ENCODE measurements at regions not wholly inside any gene's neighbourhood (a gene's known extent, or its start where the extent isn't known, plus 50 kb on each side); places are given as distances from the start of the nearest gene placed in this dataset.

- Histone ChIP-seq H4K20me1 (ENCODE audit: control insufficient read depth, insufficient read depth, low read depth, low read length) (no peaks in the 10 kb centered on the region), H3K9me2 (replicated peaks; ENCODE audit: control insufficient read depth, low read length) (no peaks in the 10 kb centered on the region), H3K79me2 (ENCODE audit: control insufficient read depth, low read length) (no peaks in the 10 kb centered on the region), H3K4me3 (ENCODE audit: low read length) (no peak overlapping the region), H3F3A (ENCODE audit: control insufficient read depth, insufficient read depth) (no peaks in the 10 kb centered on the region), H3K4me1 (ENCODE audit: control insufficient read depth, low read length) (peaks cover 8% of the 10 kb centered on the region), H3K27ac (ENCODE audit: low read depth, low read length) (no peak overlapping the region), H3K4me2 (ENCODE audit: low read length) (peak overlapping the region; percentile 21; the same call in 1 of the 2 replicates), H3K27me3 (ENCODE audit: control insufficient read depth, low read length) (no peaks in the 10 kb centered on the region), H3K9me3 (ENCODE audit: control insufficient read depth, insufficient read depth, low read length) (no peaks in the 10 kb centered on the region), H3K36me3 (ENCODE audit: control insufficient read depth, low read length) (no peaks in the 10 kb centered on the region)
- TF ChIP-seq EZH2phosphoT487 (IDR thresholded peaks at IDR 0.05; ENCODE audit: borderline replicate concordance, low read length) (no peak), CTCF (IDR thresholded peaks at IDR 0.05; ENCODE audit: low read depth, low read length, poor library complexity, severe bottlenecking) (no peak)
These were observed 295.4 kb upstream of the CRIM1 start for GRCh38 chr2:36060133-36060532.

GRCh38 chr2:36059691-36060090, 295.9 kb upstream of the CRIM1 start:
- Histone ChIP-seq H3K9me3 (ENCODE audit: control insufficient read depth, insufficient read depth, low read length) (no peaks in the 10 kb centered on the region), H3K36me3 (ENCODE audit: control insufficient read depth, low read length) (no peaks in the 10 kb centered on the region), H3K79me2 (ENCODE audit: control insufficient read depth, low read length) (no peaks in the 10 kb centered on the region), H3K4me2 (ENCODE audit: low read length) (peak overlapping the region; percentile 21; the same call in 1 of the 2 replicates), H3K9me2 (replicated peaks; ENCODE audit: control insufficient read depth, low read length) (no peaks in the 10 kb centered on the region), H3K4me3 (ENCODE audit: low read length) (no peak overlapping the region), H3K27ac (ENCODE audit: low read depth, low read length) (no peak overlapping the region), H3K4me1 (ENCODE audit: control insufficient read depth, low read length) (peaks cover 8% of the 10 kb centered on the region), H4K20me1 (ENCODE audit: control insufficient read depth, insufficient read depth, low read depth, low read length) (no peaks in the 10 kb centered on the region), H3K27me3 (ENCODE audit: control insufficient read depth, low read length) (no peaks in the 10 kb centered on the region), H3F3A (ENCODE audit: control insufficient read depth, insufficient read depth) (no peaks in the 10 kb centered on the region)
- TF ChIP-seq CTCF (IDR thresholded peaks at IDR 0.05; ENCODE audit: low read depth, low read length, poor library complexity, severe bottlenecking) (no peak), EZH2phosphoT487 (IDR thresholded peaks at IDR 0.05; ENCODE audit: borderline replicate concordance, low read length) (no peak)

- Histone ChIP-seq H4K20me1 (ENCODE audit: control insufficient read depth, insufficient read depth, low read depth, low read length) (no peaks in the 10 kb centered on the region), H3K79me2 (ENCODE audit: control insufficient read depth, low read length) (no peaks in the 10 kb centered on the region), H3F3A (ENCODE audit: control insufficient read depth, insufficient read depth) (no peaks in the 10 kb centered on the region), H3K27me3 (ENCODE audit: control insufficient read depth, low read length) (no peaks in the 10 kb centered on the region), H3K4me2 (ENCODE audit: low read length) (no peak overlapping the region), H3K9me3 (ENCODE audit: control insufficient read depth, insufficient read depth, low read length) (no peaks in the 10 kb centered on the region), H3K4me3 (ENCODE audit: low read length) (no peak overlapping the region), H3K4me1 (ENCODE audit: control insufficient read depth, low read length) (peaks cover 8% of the 10 kb centered on the region), H3K36me3 (ENCODE audit: control insufficient read depth, low read length) (no peaks in the 10 kb centered on the region), H3K9me2 (replicated peaks; ENCODE audit: control insufficient read depth, low read length) (no peaks in the 10 kb centered on the region), H3K27ac (ENCODE audit: low read depth, low read length) (no peak overlapping the region)
- TF ChIP-seq CTCF (IDR thresholded peaks at IDR 0.05; ENCODE audit: low read depth, low read length, poor library complexity, severe bottlenecking) = no peak
- TF ChIP-seq EZH2phosphoT487 (IDR thresholded peaks at IDR 0.05; ENCODE audit: borderline replicate concordance, low read length) = no peak
These were observed 296.6 kb upstream of the CRIM1 start for GRCh38 chr2:36058953-36059352.

GRCh38 chr2:36058076-36058475, 297.5 kb upstream of the CRIM1 start:
- no peaks in the 10 kb centered on the region for H3K79me2 ChIP-seq (ENCODE audit: control insufficient read depth, low read length)
- H3K4me2 ChIP-seq (ENCODE audit: low read length) = no peak overlapping the region
- TF ChIP-seq EZH2phosphoT487 (IDR thresholded peaks at IDR 0.05; ENCODE audit: borderline replicate concordance, low read length) = no peak
- no peak for TF ChIP-seq CTCF (IDR thresholded peaks at IDR 0.05; ENCODE audit: low read depth, low read length, poor library complexity, severe bottlenecking)
- H3K9me3 ChIP-seq (ENCODE audit: control insufficient read depth, insufficient read depth, low read length) = no peaks in the 10 kb centered on the region
- peaks cover 8% of the 10 kb centered on the region for H3K4me1 ChIP-seq (ENCODE audit: control insufficient read depth, low read length)
- no peaks in the 10 kb centered on the region for H4K20me1 ChIP-seq (ENCODE audit: control insufficient read depth, insufficient read depth, low read depth, low read length)
- no peaks in the 10 kb centered on the region for H3F3A ChIP-seq (ENCODE audit: control insufficient read depth, insufficient read depth)
- no peaks in the 10 kb centered on the region for H3K9me2 ChIP-seq (replicated peaks; ENCODE audit: control insufficient read depth, low read length)
- H3K4me3 ChIP-seq (ENCODE audit: low read length) = no peak overlapping the region
- H3K36me3 ChIP-seq (ENCODE audit: control insufficient read depth, low read length) = no peaks in the 10 kb centered on the region
- no peak overlapping the region for H3K27ac ChIP-seq (ENCODE audit: low read depth, low read length)
- H3K27me3 ChIP-seq (ENCODE audit: control insufficient read depth, low read length) = no peaks in the 10 kb centered on the region
